Calu3 (cell line): ENCODE measurements at regions not wholly inside any gene's neighbourhood (a gene's known extent, or its start where the extent isn't known, plus 50 kb on each side); places are given as distances from the start of the nearest gene placed in this dataset.

Source experiments
- BruUV-seq: library from RNA; stranded (reverse); fragments of 400-500 nt; replicated peaks from 2 replicates; lab custom pipeline; 2021; lab: Mats Ljungman, UMichigan
- CTCF ChIA-PET: fragments of 300-600 bp; sonication (Branson Sonifier 250); formaldehyde crosslinking; loops from one replicate; lab custom pipeline; 2022; ENCODE audit warnings: antibody characterized with exemption; lab: Charles Lee
- DNase-seq: peaks from one replicate; pipeline ENCODE4 v3.0.0; 2022
- H3K27ac Mint-ChIP-seq: one replicate; pipeline ENCODE4 v1.8.0; 2022; ENCODE audit warnings: mixed read lengths; ENCODE audit not compliant: unreplicated experiment
- H3K27me3 Mint-ChIP-seq: one replicate; pipeline ENCODE4 v1.8.0; 2022; ENCODE audit warnings: mixed read lengths; ENCODE audit not compliant: unreplicated experiment
- H3K36me3 Mint-ChIP-seq: one replicate; pipeline ENCODE4 v1.8.0; 2022; ENCODE audit warnings: mild to moderate bottlenecking, moderate library complexity, mixed read lengths; ENCODE audit not compliant: insufficient read depth, unreplicated experiment
- H3K4me1 Mint-ChIP-seq: one replicate; pipeline ENCODE4 v1.8.0; 2022; ENCODE audit warnings: mild to moderate bottlenecking, low read depth, mixed read lengths; ENCODE audit not compliant: unreplicated experiment
- H3K4me3 Mint-ChIP-seq: one replicate; pipeline ENCODE4 v1.8.0; 2022; ENCODE audit warnings: mild to moderate bottlenecking, low read depth, moderate library complexity, mixed read lengths; ENCODE audit not compliant: unreplicated experiment
- H3K9me3 Mint-ChIP-seq: one replicate; pipeline ENCODE4 v1.8.0; 2022; ENCODE audit warnings: low read depth, mixed read lengths; ENCODE audit not compliant: unreplicated experiment
- intact Hi-C: fragments of 100-400 bp; cut with micrococcal nuclease; formaldehyde crosslinking; loops from one replicate; pipeline ENCODE4 v1.10.0; 2022; ENCODE audit not compliant: unreplicated experiment
- TF ChIP-seq, protein P1 (sequence below): fragments of 200-600 bp; IDR thresholded peaks from one replicate; pipeline ENCODE4 v1.8.0; 2022; ENCODE audit warnings: antibody characterized with exemption; ENCODE audit not compliant: unreplicated experiment

DNA sequence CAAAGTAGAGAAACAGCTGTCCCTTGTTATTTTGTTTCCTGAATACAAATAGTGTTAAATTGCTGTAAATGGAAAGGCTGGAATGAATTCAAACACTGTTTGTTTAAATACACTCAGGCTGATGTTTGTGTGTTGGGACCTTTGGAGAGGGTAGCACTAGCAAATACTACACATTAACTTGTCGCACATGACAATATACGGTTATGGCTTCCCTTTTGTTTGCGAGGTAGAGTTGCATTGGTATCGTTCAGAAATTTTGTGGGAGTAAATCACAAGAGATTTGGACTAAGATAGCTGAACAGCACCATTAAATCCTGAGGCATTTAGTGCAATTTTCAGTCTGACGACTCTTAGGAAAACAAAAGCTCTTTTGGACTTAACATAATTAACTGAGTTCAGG lies 213.0 kb upstream of the ROBO2 start:
- intact Hi-C loops, result no loop called here
- no peaks in the 10 kb centered on the region for H3K4me1 Mint-ChIP-seq
- no peak overlapping the region for H3K27ac Mint-ChIP-seq
- no peaks in the 10 kb centered on the region for H3K36me3 Mint-ChIP-seq
- CTCF ChIA-PET, result no interaction called here
- H3K27me3 Mint-ChIP-seq, result no peaks in the 10 kb centered on the region
- DNase-seq, result no peak
- BruUV-seq, result no TSS peak
- no peak overlapping the region for H3K4me3 Mint-ChIP-seq
- peaks cover 6% of the 10 kb centered on the region for H3K9me3 Mint-ChIP-seq
- TF ChIP-seq, protein P1, sequence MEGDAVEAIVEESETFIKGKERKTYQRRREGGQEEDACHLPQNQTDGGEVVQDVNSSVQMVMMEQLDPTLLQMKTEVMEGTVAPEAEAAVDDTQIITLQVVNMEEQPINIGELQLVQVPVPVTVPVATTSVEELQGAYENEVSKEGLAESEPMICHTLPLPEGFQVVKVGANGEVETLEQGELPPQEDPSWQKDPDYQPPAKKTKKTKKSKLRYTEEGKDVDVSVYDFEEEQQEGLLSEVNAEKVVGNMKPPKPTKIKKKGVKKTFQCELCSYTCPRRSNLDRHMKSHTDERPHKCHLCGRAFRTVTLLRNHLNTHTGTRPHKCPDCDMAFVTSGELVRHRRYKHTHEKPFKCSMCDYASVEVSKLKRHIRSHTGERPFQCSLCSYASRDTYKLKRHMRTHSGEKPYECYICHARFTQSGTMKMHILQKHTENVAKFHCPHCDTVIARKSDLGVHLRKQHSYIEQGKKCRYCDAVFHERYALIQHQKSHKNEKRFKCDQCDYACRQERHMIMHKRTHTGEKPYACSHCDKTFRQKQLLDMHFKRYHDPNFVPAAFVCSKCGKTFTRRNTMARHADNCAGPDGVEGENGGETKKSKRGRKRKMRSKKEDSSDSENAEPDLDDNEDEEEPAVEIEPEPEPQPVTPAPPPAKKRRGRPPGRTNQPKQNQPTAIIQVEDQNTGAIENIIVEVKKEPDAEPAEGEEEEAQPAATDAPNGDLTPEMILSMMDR, result no peak

DNA sequence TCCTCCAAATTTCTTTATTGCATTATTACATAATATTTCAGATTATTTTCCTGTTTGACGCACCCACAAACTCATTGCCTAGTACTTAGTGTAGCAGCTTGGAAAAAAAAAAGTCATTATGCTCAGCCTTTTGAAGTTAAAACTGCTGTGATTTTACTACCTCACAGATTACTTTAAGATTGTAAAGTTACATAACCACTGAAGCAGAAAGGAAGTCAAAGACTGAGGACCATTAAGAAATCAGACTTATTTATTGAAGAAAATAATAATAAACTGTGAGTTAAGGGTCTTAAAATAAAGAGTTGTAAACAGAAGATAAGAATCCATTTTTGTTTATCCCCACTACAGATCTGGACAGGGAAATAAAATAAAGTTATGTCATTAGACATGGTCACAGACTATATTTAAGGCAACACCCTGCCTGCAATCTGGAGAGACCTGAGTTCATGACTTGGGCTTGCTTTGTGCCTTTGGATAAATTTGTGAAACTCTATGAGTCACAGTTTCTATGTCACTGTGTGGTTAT lies 212.1 kb upstream of the ROBO2 start:
- TF ChIP-seq, protein P1, result no peak
- no TSS peak for BruUV-seq
- CTCF ChIA-PET, result no interaction called here
- no peaks in the 10 kb centered on the region for H3K27me3 Mint-ChIP-seq
- no peak overlapping the region for H3K4me3 Mint-ChIP-seq
- intact Hi-C loops, result no loop called here
- DNase-seq, result no peak
- H3K36me3 Mint-ChIP-seq, result no peaks in the 10 kb centered on the region
- H3K9me3 Mint-ChIP-seq, result peaks cover 6% of the 10 kb centered on the region
- H3K4me1 Mint-ChIP-seq, result no peaks in the 10 kb centered on the region
- H3K27ac Mint-ChIP-seq, result no peak overlapping the region

DNA sequence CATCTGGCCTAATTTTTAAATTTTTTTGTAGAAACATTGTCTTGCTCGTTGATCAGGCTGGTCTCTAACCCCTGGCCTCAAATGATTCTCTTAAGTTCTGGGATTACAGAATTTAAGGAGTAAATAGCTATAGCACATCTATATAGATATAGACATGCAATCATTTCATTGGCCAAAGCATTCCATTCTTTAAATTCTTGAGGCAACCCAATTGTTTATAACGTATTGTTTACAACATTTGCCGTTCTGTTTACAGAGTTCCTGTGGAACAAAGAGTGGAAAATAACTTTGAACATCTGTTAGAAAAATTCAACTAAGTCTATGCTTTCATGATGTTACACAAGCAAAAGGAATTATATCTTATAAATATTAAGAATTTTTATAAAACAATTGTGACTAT lies 205.2 kb upstream of the ROBO2 start:
- CTCF ChIA-PET, result no interaction called here
- Mint-ChIP-seq H3K36me3 (no peaks in the 10 kb centered on the region), H3K27ac (no peak overlapping the region), H3K27me3 (no peaks in the 10 kb centered on the region), H3K4me3 (no peak overlapping the region), H3K9me3 (peaks cover 9% of the 10 kb centered on the region), H3K4me1 (no peaks in the 10 kb centered on the region)
- DNase-seq, result no peak
- TF ChIP-seq, protein P1, result no peak
- intact Hi-C loops, result no loop called here
- no TSS peak for BruUV-seq

DNA sequence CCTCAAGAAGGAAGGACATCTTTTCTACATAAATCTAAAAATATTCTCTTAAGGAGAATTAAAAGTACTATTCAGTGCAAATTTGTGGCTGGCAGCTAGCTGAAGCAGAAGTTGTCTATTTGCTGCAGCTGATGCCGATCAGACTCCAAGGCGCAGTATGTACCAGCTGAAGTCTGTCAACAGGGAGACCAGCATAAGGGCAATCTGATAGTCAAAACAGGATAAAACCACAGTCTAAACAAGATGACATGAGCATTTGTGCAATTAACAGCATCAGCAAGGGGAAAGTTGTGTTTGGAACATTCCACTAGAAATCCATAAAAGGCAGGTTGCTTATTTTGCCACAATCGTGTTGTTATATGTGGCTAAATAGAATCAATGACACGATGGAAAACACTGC lies 198.2 kb upstream of the ROBO2 start:
- Mint-ChIP-seq H3K4me1 (no peaks in the 10 kb centered on the region), H3K36me3 (no peaks in the 10 kb centered on the region), H3K27ac (no peak overlapping the region), H3K4me3 (no peak overlapping the region), H3K9me3 (peaks cover 6% of the 10 kb centered on the region), H3K27me3 (no peaks in the 10 kb centered on the region)
- intact Hi-C loops, result no loop called here
- TF ChIP-seq, protein P1, result no peak
- CTCF ChIA-PET, result no interaction called here
- BruUV-seq, result no TSS peak
- no peak for DNase-seq
